K562 (cell line): ENCODE measurements at regions not wholly inside any gene's neighbourhood (a gene's known extent, or its start where the extent isn't known, plus 50 kb on each side); places are given as distances from the start of the nearest gene placed in this dataset.

Source experiments
- ATAC-seq: fragments of 200-7000 bp; cut with Tn5 transposase; 3 replicates; pipeline ENCODE4 v1.9.1; 2020; ENCODE audit warnings: moderate library complexity
- BruUV-seq: library from RNA; stranded (reverse); fragments of 400-500 nt; replicated peaks from 2 replicates; lab custom pipeline; 2021; lab: Mats Ljungman, UMichigan
- CTCF ChIA-PET: fragments of 300-600 bp; formaldehyde crosslinking; extraction: SDS; loops from one replicate; lab custom pipeline; 2021; ENCODE audit warnings: low intra/inter-chr PET ratio; lab: Yijun Ruan, JAX
- POLR2A ChIA-PET: fragments of 300-600, 350-650 bp; sonication (Branson Sonifier 250); formaldehyde crosslinking; extraction: SDS; loops from one replicate; lab custom pipeline; 2021; ENCODE audit warnings: antibody characterized with exemption, inconsistent platforms; lab: Yijun Ruan, JAX
- DNase-seq, 4 experiments: peaks; one replicate each; pipeline versions ENCODE4 v3.0.0 to v3.0.0-alpha.2; 2011 to 2018; ENCODE audit warnings: low spot score in 3 of 4, mixed read lengths in 3 of 4; ENCODE audit errors: extremely low read depth in 1 of 4
- FAIRE-seq: peaks from 2 replicates; lab custom pipeline; 2011; peaks lifted over from hg19 to GRCh38; lab: Jason Lieb, UNC
- H2AFZ ChIP-seq: 2 replicates; pipeline ENCODE4 v1.6.0; 2011; ENCODE audit warnings: low read depth, low read length, control low read depth, inconsistent platforms
- H3K27ac ChIP-seq: fragments of 200-600 bp; 3 replicates; pipeline ENCODE4 v1.8.0; 2011; ENCODE audit warnings: low read depth, mild to moderate bottlenecking, control low read depth, inconsistent platforms, low read length, moderate library complexity, mixed read lengths; ENCODE audit errors: extremely low read depth
- H3K27me3 ChIP-seq, 2 experiments: fragments of 300-600 bp in 1 of 2; 2 replicates in 1 of 2; 3 replicates in 1 of 2; pipeline versions ENCODE4 v1.6.0 to v1.8.0; 2011; ENCODE audit warnings: inconsistent platforms in 2 of 2, low read length in 2 of 2, mild to moderate bottlenecking in 1 of 2, mixed read lengths in 1 of 2, moderate library complexity in 1 of 2; ENCODE audit not compliant: control insufficient read depth in 2 of 2, insufficient read depth in 2 of 2
- H3K36me3 ChIP-seq: fragments of 300-600 bp; 3 replicates; pipeline ENCODE4 v1.8.0; 2011; ENCODE audit warnings: mild to moderate bottlenecking, low read length, inconsistent platforms; ENCODE audit not compliant: control insufficient read depth, insufficient read depth
- H3K4me1 ChIP-seq, 2 experiments: fragments of 200-600 bp in 1 of 2; replicated peaks in 1 of 2; 2 replicates in 1 of 2; 3 replicates in 1 of 2; pipeline versions ENCODE4 v1.5.1 to v1.8.0; 2011; ENCODE audit warnings: inconsistent platforms in 2 of 2, low read length in 2 of 2, mild to moderate bottlenecking in 1 of 2, mixed read lengths in 1 of 2, moderate library complexity in 1 of 2; ENCODE audit not compliant: control insufficient read depth in 2 of 2, insufficient read depth in 2 of 2
- H3K4me2 ChIP-seq: 2 replicates; pipeline ENCODE4 v1.6.1; 2011; ENCODE audit warnings: low read length, control low read depth, inconsistent platforms, mixed read lengths; ENCODE audit not compliant: insufficient read depth
- H3K4me3 ChIP-seq: fragments of 200-600 bp; sonication (generic), shearing (Covaris generic); 2 replicates; pipeline ENCODE4 v1.5.1; 2016; ENCODE audit warnings: control low read depth, inconsistent platforms
- H3K79me2 ChIP-seq: fragments of 200-600 bp; 3 replicates; pipeline ENCODE4 v1.8.0; 2011; ENCODE audit warnings: low read length, inconsistent platforms; ENCODE audit not compliant: control insufficient read depth, insufficient read depth
- H3K9ac ChIP-seq, 2 experiments: 2 replicates each; pipeline versions ENCODE4 v1.6.0 to v1.6.1; 2011; ENCODE audit warnings: low read depth in 2 of 2, low read length in 2 of 2, control low read depth in 1 of 2, inconsistent platforms in 1 of 2, mild to moderate bottlenecking in 1 of 2, mixed read lengths in 1 of 2; ENCODE audit not compliant: insufficient read depth in 1 of 2
- H3K9me1 ChIP-seq: one replicate; pipeline ENCODE4 v1.6.0; 2011; ENCODE audit warnings: inconsistent platforms, mild to moderate bottlenecking, low read length, moderate library complexity; ENCODE audit not compliant: control insufficient read depth, insufficient read depth
- H3K9me3 ChIP-seq: replicated peaks from 2 replicates; pipeline ENCODE4 v1.5.1; 2011; ENCODE audit warnings: low read depth, low read length, inconsistent platforms; ENCODE audit not compliant: control insufficient read depth, insufficient read depth
- H4K20me1 ChIP-seq: replicated peaks from 2 replicates; pipeline ENCODE4 v1.6.1; 2011; ENCODE audit warnings: low read length, inconsistent platforms, mixed read lengths; ENCODE audit not compliant: control insufficient read depth, insufficient read depth
- DACH1 ChIP-seq: fragments of 450-650 bp; IDR thresholded peaks from 2 replicates; pipeline ENCODE4 v1.6.1; 2018; ENCODE audit not compliant: partially characterized antibody
- GABPA ChIP-seq: fragments of 200-800 bp; sonication (Bioruptor generic); conservative IDR thresholded peaks from 2 replicates; pipeline ENCODE4 v1.6.1; 2016; ENCODE audit warnings: low read depth, missing genetic modification characterization, missing compliant biosample characterization
- HSF4 ChIP-seq: fragments of 250-450 bp; sonication (Bioruptor Pico); IDR thresholded peaks from 2 replicates; pipeline ENCODE4 v2.1.2; 2022; ENCODE audit warnings: mild to moderate bottlenecking, moderate library complexity, borderline replicate concordance
- KDM2B ChIP-seq: fragments of 250-450 bp; sonication (Bioruptor Pico); IDR thresholded peaks from 2 replicates; pipeline ENCODE4 v1.8.0; 2021; ENCODE audit warnings: mild to moderate bottlenecking, moderate library complexity
- MYC ChIP-seq, 2 experiments: fragments of 250-450 bp in 1 of 2; sonication (Bioruptor Pico) in 1 of 2; IDR thresholded peaks; 2 replicates each; pipeline versions ENCODE4 v1.5.1 to v1.6.1; 2012 to 2021; ENCODE audit warnings: low read depth in 2 of 2, borderline replicate concordance in 1 of 2, improper control_type of control experiment in 1 of 2, low read length in 1 of 2, mild to moderate bottlenecking in 1 of 2, moderate library complexity in 1 of 2
- NELFE ChIP-seq: IDR thresholded peaks from 2 replicates; pipeline ENCODE4 v1.6.1; 2011; ENCODE audit warnings: mild to moderate bottlenecking; ENCODE audit not compliant: insufficient read depth, insufficient read length
- OTX1 ChIP-seq: fragments of 450-650 bp; formaldehyde crosslinking; IDR thresholded peaks from 2 replicates; pipeline ENCODE4 v1.4.0; 2022; ENCODE audit warnings: mild to moderate bottlenecking
- PURB ChIP-seq: sonication (generic); formaldehyde crosslinking; IDR thresholded peaks from 2 replicates; pipeline ENCODE4 v1.9.0; 2021; ENCODE audit warnings: low read depth, mild to moderate bottlenecking, missing genetic modification reagents
- STAT5B ChIP-seq: fragments of 250-450 bp; sonication (Bioruptor Pico); IDR thresholded peaks from 2 replicates; pipeline ENCODE4 v1.8.0; 2021; ENCODE audit warnings: mild to moderate bottlenecking, inconsistent platforms
- THRA ChIP-seq: fragments of 450-650 bp; IDR thresholded peaks from 2 replicates; pipeline ENCODE4 v1.6.1; 2017; ENCODE audit warnings: mild to moderate bottlenecking, moderate library complexity
- THRB ChIP-seq: fragments of 450-650 bp; formaldehyde crosslinking; conservative IDR thresholded peaks from 2 replicates; pipeline ENCODE4 v1.4.0; 2022; ENCODE audit warnings: mild to moderate bottlenecking, missing genetic modification characterization
- ZNF707 ChIP-seq: fragments of 250-450 bp; sonication (Bioruptor Pico); conservative IDR thresholded peaks from 2 replicates; pipeline ENCODE4 v1.8.0; 2022; ENCODE audit warnings: inconsistent platforms, mild to moderate bottlenecking, moderate library complexity
- ZSCAN32 ChIP-seq: fragments of 450-650 bp; formaldehyde crosslinking; IDR thresholded peaks from 2 replicates; pipeline ENCODE4 v1.4.0; 2020; ENCODE audit warnings: mild to moderate bottlenecking, moderate library complexity
- WGBS: fragments of 100-300 bp; shearing (Covaris generic); methylation state at CpG from one replicate; pipeline ENCODE4 v1.1.6; 2016; ENCODE audit warnings: low coverage, mixed read lengths; ENCODE audit not compliant: insufficient coverage; ENCODE audit errors: missing lambda C conversion rate; 5-methylcytosine and 5-hydroxymethylcytosine counted together
- in situ Hi-C: fragments of 300-500 bp; cut with MboI; formaldehyde crosslinking; loops from 4 replicates; pipeline ENCODE4 v1.15.0; 2018; ENCODE audit warnings: inconsistent platforms, mixed read lengths
- intact Hi-C: fragments of 100-400 bp; cut with micrococcal nuclease; formaldehyde crosslinking; loops from 2 replicates; pipeline ENCODE4 v1.14.2; 2022
- TF ChIP-seq, protein P1 (sequence below), 2 experiments: fragments of 450-650 bp in 1 of 2; sonication (generic) in 1 of 2; formaldehyde crosslinking in 1 of 2; IDR thresholded peaks in 1 of 2; conservative IDR thresholded peaks in 1 of 2; 2 replicates each; pipeline versions ENCODE4 v1.6.1 to v1.8.1; 2016 to 2023; ENCODE audit warnings: mild to moderate bottlenecking in 2 of 2, moderate library complexity in 2 of 2, inconsistent platforms in 1 of 2, missing genetic modification reagents in 1 of 2
- TF ChIP-seq, protein P2 (sequence below): sonication (generic); formaldehyde crosslinking; IDR thresholded peaks from 2 replicates; pipeline ENCODE4 v1.4.0; 2020; ENCODE audit warnings: mild to moderate bottlenecking, missing genetic modification reagents

GRCh38 chr2:45178359-45178758 is 169.1 kb upstream of the SIX2 start:
- POLR2A ChIA-PET: no interaction called here
- no TSS peak for BruUV-seq
- no peak overlapping the region for H3K4me2 ChIP-seq
- no peak for TF ChIP-seq NELFE
- TF ChIP-seq OTX1 (CRISPR knock-in tag): no peak
- TF ChIP-seq, protein P1, sequence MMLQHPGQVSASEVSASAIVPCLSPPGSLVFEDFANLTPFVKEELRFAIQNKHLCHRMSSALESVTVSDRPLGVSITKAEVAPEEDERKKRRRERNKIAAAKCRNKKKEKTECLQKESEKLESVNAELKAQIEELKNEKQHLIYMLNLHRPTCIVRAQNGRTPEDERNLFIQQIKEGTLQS (IDR thresholded peaks at IDR 0.05): no peak
- TF ChIP-seq, protein P1 (CRISPR knock-in tag; conservative IDR thresholded peaks at IDR 0.05): no peak
- no peak for TF ChIP-seq ZNF707 (CRISPR knock-in tag)
- TF ChIP-seq, protein P2, sequence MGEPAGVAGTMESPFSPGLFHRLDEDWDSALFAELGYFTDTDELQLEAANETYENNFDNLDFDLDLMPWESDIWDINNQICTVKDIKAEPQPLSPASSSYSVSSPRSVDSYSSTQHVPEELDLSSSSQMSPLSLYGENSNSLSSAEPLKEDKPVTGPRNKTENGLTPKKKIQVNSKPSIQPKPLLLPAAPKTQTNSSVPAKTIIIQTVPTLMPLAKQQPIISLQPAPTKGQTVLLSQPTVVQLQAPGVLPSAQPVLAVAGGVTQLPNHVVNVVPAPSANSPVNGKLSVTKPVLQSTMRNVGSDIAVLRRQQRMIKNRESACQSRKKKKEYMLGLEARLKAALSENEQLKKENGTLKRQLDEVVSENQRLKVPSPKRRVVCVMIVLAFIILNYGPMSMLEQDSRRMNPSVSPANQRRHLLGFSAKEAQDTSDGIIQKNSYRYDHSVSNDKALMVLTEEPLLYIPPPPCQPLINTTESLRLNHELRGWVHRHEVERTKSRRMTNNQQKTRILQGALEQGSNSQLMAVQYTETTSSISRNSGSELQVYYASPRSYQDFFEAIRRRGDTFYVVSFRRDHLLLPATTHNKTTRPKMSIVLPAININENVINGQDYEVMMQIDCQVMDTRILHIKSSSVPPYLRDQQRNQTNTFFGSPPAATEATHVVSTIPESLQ (CRISPR knock-in tag): no peak
- no peak for TF ChIP-seq GABPA
- TF ChIP-seq KDM2B (CRISPR knock-in tag): no peak
- no peak for TF ChIP-seq HSF4 (CRISPR knock-in tag)
- TF ChIP-seq PURB (CRISPR knock-in tag): no peak
- TF ChIP-seq THRB (CRISPR knock-in tag): no peak
- no peak for TF ChIP-seq MYC (IDR thresholded peaks at IDR 0.05; ENCODE audit: low read depth, low read length)
- no peak for TF ChIP-seq MYC (CRISPR knock-in tag; IDR thresholded peaks at IDR 0.05; ENCODE audit: borderline replicate concordance, low read depth)
- no peak for TF ChIP-seq ZSCAN32 (CRISPR knock-in tag)
- TF ChIP-seq THRA: no peak
- TF ChIP-seq DACH1: no peak
- TF ChIP-seq STAT5B (CRISPR knock-in tag): no peak

More at GRCh38 chr2:45178359-45178758, 169.1 kb upstream of the SIX2 start:
- no peak for DNase-seq
- Histone ChIP-seq H3K79me2 (no peaks in the 10 kb centered on the region), H3K4me1 (no peaks in the 10 kb centered on the region), H4K20me1 (no peaks in the 10 kb centered on the region; the same call in 1 of the 2 replicates), H3K9me3 (no peaks in the 10 kb centered on the region), H3K27me3 (0 out of 5 replicates have a peak, but pooled peaks cover 0 to 1% of the 10 kb centered on the region in 2 experiments), H3K36me3 (no peaks in the 10 kb centered on the region), H2AFZ (no peak overlapping the region), H3K9ac (no peak overlapping the region), H3K4me3 (no peak overlapping the region), H3K9me1 (no peaks in the 10 kb centered on the region), H3K27ac (no peak overlapping the region)
- no peak for FAIRE-seq
- no peak for ATAC-seq
- in situ Hi-C loops (no loop called here), intact Hi-C loops (no loop called here)
- whole genome bisulfite sequencing: no CpG with 5 or more reads among the region's 1 CpG
- CTCF ChIA-PET: no interaction called here
